ENCODE measurements at regions not wholly inside any gene's neighbourhood (a gene's known extent, or its start where the extent isn't known, plus 50 kb on each side); places are given as distances from the start of the nearest gene placed in this dataset.

DNA sequence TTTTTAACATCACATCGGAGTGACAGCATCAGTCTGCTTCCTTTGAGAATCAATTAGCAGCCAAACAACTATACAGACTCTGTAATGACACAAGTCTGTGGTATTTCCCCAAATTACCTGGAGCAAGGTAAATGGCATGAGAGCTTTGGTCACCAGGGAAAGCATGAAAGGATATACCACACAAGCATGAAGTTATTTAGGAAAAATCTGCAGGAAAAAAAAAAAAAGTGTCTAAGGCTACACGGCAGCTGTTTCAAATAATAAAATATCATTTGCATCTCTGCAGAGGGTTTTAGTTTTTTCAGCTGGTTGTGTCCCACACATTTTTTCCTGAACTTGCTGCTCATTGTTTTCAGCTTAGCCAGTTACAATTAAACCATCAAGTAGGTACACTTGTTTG, 234.7 kb downstream of the TTLL7 start:
- no peak for DNase-seq (ENCODE audit: low read depth)
- H3K4me3 ChIP-seq (ENCODE audit: low read depth, low read length): no peak overlapping the region
- TF ChIP-seq, protein P1, sequence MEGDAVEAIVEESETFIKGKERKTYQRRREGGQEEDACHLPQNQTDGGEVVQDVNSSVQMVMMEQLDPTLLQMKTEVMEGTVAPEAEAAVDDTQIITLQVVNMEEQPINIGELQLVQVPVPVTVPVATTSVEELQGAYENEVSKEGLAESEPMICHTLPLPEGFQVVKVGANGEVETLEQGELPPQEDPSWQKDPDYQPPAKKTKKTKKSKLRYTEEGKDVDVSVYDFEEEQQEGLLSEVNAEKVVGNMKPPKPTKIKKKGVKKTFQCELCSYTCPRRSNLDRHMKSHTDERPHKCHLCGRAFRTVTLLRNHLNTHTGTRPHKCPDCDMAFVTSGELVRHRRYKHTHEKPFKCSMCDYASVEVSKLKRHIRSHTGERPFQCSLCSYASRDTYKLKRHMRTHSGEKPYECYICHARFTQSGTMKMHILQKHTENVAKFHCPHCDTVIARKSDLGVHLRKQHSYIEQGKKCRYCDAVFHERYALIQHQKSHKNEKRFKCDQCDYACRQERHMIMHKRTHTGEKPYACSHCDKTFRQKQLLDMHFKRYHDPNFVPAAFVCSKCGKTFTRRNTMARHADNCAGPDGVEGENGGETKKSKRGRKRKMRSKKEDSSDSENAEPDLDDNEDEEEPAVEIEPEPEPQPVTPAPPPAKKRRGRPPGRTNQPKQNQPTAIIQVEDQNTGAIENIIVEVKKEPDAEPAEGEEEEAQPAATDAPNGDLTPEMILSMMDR (conservative IDR thresholded peaks at IDR 0.05; ENCODE audit: low read depth, low read length): no peak

DNA sequence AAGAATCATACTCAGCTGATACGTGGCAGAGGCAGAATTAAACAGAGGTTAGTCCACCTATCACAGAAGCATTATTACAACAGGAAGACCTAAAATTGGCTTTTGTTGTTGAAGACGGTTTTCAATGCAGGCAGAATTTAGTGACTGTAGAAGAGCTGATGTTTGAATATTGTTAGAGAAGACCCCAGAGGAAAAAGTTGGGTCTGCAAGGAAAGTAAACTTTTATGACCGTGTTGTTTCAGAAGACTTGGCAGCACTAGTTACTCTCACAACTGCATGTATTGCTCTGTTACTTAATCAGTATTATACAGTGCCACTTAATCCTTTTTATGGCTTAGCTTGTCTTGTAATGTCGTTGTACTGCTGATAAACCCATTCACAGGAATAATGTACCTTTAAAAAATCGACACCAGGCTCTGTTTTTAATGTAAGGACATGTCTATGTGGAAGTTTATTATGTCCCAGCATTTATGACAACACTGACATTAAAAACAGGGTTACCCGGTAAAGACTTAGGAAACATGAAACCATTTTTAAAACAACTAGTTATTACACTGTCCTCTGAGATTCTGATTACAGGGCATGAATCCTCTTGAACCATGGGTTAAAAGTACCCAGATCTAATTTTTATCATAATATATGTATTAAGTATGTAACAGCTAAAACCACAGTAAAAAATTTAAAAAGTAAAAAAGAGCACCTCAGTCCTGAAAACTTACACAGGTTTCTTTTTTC, 235.4 kb downstream of the TTLL7 start:
- no peak for DNase-seq (ENCODE audit: low read depth)
- H3K4me3 ChIP-seq (ENCODE audit: low read depth, low read length): no peak overlapping the region
- TF ChIP-seq, protein P1 (conservative IDR thresholded peaks at IDR 0.05; ENCODE audit: low read depth, low read length): no peak

DNA sequence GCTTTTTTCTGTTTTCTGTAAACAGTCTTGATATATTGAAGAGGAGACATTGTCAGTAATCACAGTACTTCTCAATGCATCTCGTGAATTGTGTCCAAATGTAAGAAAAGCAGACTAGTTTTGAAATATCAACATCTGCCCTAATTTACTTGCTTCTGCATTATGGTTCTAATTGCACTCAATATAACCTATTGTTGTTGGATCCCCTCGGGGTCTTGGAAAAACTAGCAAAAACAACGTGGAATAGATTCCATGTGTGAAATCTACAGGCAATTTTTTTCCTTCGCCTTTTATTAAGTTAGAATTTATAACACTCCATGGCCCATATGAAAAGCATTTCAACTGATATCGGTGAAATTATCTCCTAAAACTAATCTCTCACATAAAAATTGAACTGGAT, 236.5 kb downstream of the TTLL7 start:
- no peak for DNase-seq (ENCODE audit: low read depth)
- TF ChIP-seq, protein P1 (conservative IDR thresholded peaks at IDR 0.05; ENCODE audit: low read depth, low read length): no peak
- no peak overlapping the region for H3K4me3 ChIP-seq (ENCODE audit: low read depth, low read length)

DNA sequence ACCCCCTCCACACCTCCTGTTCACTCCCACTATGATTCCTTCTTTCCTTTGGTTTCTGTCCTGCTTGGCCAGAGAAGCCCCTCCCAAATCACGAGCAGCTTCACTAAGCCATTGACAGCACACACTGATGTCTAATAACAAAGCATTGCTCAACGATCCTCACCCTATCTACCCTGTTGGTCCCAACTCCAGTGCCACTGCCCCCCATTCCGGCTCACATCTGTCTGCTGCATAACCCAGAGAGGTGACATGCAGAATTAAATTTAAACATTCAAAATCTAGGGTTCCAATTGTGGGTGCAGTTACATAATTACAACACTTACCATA, 236.9 kb downstream of the TTLL7 start:
- no peak for DNase-seq (ENCODE audit: low read depth)
- H3K4me3 ChIP-seq (ENCODE audit: low read depth, low read length): no peak overlapping the region
- TF ChIP-seq, protein P1 (conservative IDR thresholded peaks at IDR 0.05; ENCODE audit: low read depth, low read length): no peak

DNA sequence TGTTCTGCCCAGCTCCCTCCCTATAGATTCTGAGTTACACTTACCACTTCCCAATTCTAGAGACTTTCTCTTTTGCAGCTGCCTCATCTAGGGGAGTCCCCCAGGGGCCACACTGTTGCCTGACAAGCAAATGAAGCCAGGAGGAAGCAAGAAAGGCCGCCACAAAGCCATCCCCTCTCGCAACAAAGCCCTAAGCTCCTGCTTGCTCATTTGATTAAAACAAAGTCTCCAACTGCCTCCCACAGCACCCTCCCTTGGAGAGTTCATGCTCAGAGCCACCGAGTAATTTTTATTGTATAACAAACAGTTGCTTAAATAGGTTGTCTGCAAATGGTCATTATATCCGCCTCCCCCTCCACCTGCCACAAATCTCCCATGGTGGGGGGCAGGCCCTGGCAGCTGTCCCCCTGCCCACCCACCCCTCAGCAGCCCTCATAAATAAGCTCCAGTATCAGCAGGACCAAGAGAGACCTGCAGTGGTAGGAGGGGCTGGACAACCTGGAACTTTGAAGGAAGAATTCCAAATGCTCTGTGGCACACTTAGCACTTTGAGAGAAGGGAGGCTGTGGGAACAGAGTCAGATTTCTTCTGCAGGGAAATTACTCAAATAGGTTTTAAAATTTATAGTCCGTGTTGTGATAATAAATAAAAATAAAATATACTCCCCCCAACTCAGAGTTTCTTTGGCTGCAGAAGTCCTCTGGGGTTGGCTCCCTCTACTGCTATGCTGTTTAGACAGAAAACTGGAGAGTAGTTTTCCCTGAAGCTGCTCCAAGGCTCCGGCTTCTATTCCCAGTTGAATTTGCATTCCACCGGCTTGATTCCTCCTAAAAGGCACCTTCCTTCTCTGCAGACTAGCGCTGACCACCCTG, 237.5 kb downstream of the TTLL7 start:
- TF ChIP-seq, protein P1 (conservative IDR thresholded peaks at IDR 0.05; ENCODE audit: low read depth, low read length): no peak
- H3K4me3 ChIP-seq (ENCODE audit: low read depth, low read length): no peak overlapping the region
- no peak for DNase-seq (ENCODE audit: low read depth)

DNA sequence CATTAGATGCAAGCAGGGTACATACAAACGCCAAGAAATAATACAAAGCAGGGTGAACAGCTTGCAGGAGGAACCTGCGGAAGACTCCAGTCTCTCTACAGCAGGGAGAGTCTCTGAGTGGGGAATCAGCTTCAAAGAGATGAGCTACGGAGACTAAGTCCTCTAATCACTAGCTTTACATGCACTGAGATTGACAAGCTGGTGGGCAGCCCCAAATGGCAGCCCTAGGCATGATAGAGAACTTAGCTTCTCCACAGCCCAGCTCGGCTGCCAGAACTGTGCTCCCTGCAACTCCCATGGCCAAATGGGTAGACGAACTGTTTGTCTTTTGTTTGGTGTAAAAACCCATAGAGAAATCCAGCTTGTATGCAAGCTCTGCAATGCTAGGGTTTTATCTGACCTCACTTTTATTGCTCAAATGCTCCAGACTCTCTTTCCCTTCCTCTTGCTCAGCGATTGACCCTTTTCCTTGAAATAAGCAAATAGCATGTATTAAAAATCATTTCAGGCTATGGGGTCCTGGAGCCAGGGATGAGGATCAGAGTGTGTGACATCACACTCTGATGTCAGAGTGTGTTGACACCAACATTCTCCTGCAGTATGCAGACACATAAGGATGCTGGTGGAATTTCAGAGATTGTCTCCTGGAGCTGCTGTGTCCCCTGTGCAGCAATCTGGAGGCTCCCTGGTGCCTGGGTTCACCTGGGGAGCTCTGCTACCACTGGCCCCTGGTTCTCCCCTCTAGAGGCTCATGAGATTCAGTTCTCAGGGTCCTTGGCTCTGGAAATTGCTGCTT, 238.5 kb downstream of the TTLL7 start:
- TF ChIP-seq, protein P1 (conservative IDR thresholded peaks at IDR 0.05; ENCODE audit: low read depth, low read length): no peak
- DNase-seq (ENCODE audit: low read depth): no peak
- H3K4me3 ChIP-seq (ENCODE audit: low read depth, low read length): no peak overlapping the region

Measured in epithelial cell of proximal tubule (primary cell).